Heart left ventricle (tissue), 16 donors: ENCODE measurements at regions not wholly inside any gene's neighbourhood (a gene's known extent, or its start where the extent isn't known, plus 50 kb on each side); places are given as distances from the start of the nearest gene placed in this dataset.

Experiments
- ATAC-seq, 4 donors: fragments of 200-7000 bp; cut with Tn5 transposase; one replicate each; pipeline ENCODE4 v1.9.1; 2020 to 2022; ENCODE audit warnings: moderate library complexity in 4 of 4, mild to moderate bottlenecking in 3 of 4, moderate number of reproducible peaks in 1 of 4
- DNase-seq, 5 donors: peaks; one replicate each; pipeline ENCODE4 v3.0.0-alpha.2; 2020
- H3K27ac ChIP-seq, 12 donors: fragments of 200-600 bp; sonication (generic) in 4 of 12; one replicate each; pipeline versions ENCODE4 v1.5.0 to v1.8.0; 2016 to 2022; ENCODE audit warnings: mild to moderate bottlenecking in 2 of 12
- H3K27me3 ChIP-seq, 9 donors: fragments of 200-600 bp; sonication (generic) in 2 of 9; one replicate each; pipeline versions ENCODE4 v1.5.1 to v1.8.0; 2016 to 2022; ENCODE audit warnings: mild to moderate bottlenecking in 3 of 9
- H3K36me3 ChIP-seq, 9 donors: fragments of 200-600 bp; sonication (generic) in 2 of 9; one replicate each; pipeline versions ENCODE4 v1.5.0 to v1.8.0; 2018 to 2022; ENCODE audit warnings: mild to moderate bottlenecking in 2 of 9
- H3K4me1 ChIP-seq, 12 donors: fragments of 200-600 bp; sonication (generic) in 4 of 12; one replicate each; pipeline versions ENCODE4 v1.5.0 to v1.8.0; 2016 to 2022; ENCODE audit warnings: mild to moderate bottlenecking in 3 of 12
- H3K4me3 ChIP-seq, 12 donors: fragments of 200-600 bp; sonication (generic) in 4 of 12; one replicate each; pipeline versions ENCODE4 v1.5.0 to v1.8.0; 2017 to 2022; ENCODE audit warnings: mild to moderate bottlenecking in 9 of 12, moderate library complexity in 4 of 12
- H3K9me3 ChIP-seq, 12 donors: fragments of 200-600 bp; sonication (generic) in 4 of 12; one replicate each; pipeline versions ENCODE4 v1.5.0 to v1.8.0; 2016 to 2022; ENCODE audit warnings: mild to moderate bottlenecking in 1 of 12
- CTCF ChIP-seq, 12 donors: fragments of 200-600 bp; sonication (generic) in 4 of 12; IDR thresholded peaks; one replicate each; pipeline versions ENCODE4 v1.5.0 to v1.8.0; 2018 to 2022; ENCODE audit warnings: antibody characterized with exemption in 12 of 12, mild to moderate bottlenecking in 5 of 12
- POLR2A ChIP-seq, 2 donors: fragments of 450-650 bp; IDR thresholded peaks; one replicate each; pipeline ENCODE4 v1.6.1; 2017; ENCODE audit warnings: antibody characterized with exemption in 2 of 2, mild to moderate bottlenecking in 2 of 2, moderate library complexity in 2 of 2
- WGBS, 4 donors: extraction: QIAGEN DNeasy Blood & Tissue Kit in 2 of 4; methylation state at CpG; one replicate each; pipeline versions ENCODE4 v1.1.5 to v1.1.7; 2013 to 2018; 5-methylcytosine and 5-hydroxymethylcytosine counted together
- intact Hi-C, 10 donors: fragments of 100-400 bp; cut with DNase I; formaldehyde crosslinking; loops; one replicate each; pipeline versions ENCODE4 v1.11.1 to v1.14.2; 2022
- donor health status: ischemic (EF 13 %, LVEDD 7.1; RV severe dilation, severe dysfunction).
- donor health status: healthy with polysubstance abuse.
- donor health status: DM: no; HTN: yes; CAD: no.
- donor health status: DM: no; HTN: no; CAD: no.
- donor health status: ischemic (EF 25% LVEDD 6.9; RV normal size, moderate dysfunction).
- donor health status: ischemic (EF 25% LVEDD 5.7; RV mildly dilated, moderate dysfunction).
- donor health status: healthy.
- donor health status: DM: yes; HTN: yes; CAD: no.
- donor health status: ischemic (EF 35%, LVEDD 5.7; RV mildly dilated, moderate dysfunction).
- donor health status: nonischemic (EF 11% LVEDD 7.7; RV severe dilation, severe dysfunction).
- donor health status: DM: yes; HTN: yes; CAD: no.
- donor health status: PGD.
- donor health status: ischemic (EF 29% LVEDD 5.4; RV normal size, mild dysfunction).
- donor health status: nonischemic (EF 23%, LVEDD 6.1; RV moderate dilation, normal function).

GRCh38 chrX:113222305-113222704, 381.7 kb upstream of the AMOT start:
- intact Hi-C loops, result no loop called here
- DNase-seq, result no peak
- no peak overlapping the region for H3K4me3 ChIP-seq
- H3K9me3 ChIP-seq, result peaks cover 0 to 9% (median 0%) of the 10 kb centered on the region in 12 donors
- no peaks in the 10 kb centered on the region for H3K27me3 ChIP-seq
- no peaks in the 10 kb centered on the region for H3K4me1 ChIP-seq
- H3K27ac ChIP-seq, result no peak overlapping the region
- no peaks in the 10 kb centered on the region for H3K36me3 ChIP-seq
- WGBS, 4 donors, result 24 to 39% (median 32%) methylated on average over 3 of the region's 3 CpGs
- ATAC-seq, result no peak
- TF ChIP-seq CTCF (IDR thresholded peaks at IDR 0.05), result no peak
- no peak for TF ChIP-seq POLR2A (IDR thresholded peaks at IDR 0.05)

GRCh38 chrX:113212052-113212451, 371.4 kb upstream of the AMOT start:
- Histone ChIP-seq H3K4me3 (no peak overlapping the region), H3K36me3 (no peaks in the 10 kb centered on the region), H3K9me3 (peaks cover 0 to 13% (median 0%) of the 10 kb centered on the region in 12 donors), H3K4me1 (no peaks in the 10 kb centered on the region), H3K27me3 (peaks cover 0 to 6% (median 0%) of the 10 kb centered on the region in 9 donors), H3K27ac (no peak overlapping the region)
- WGBS, 4 donors, result 86 to 95% (median 91%) methylated on average over 8 to 9 of the region's 9 CpGs
- no peak for ATAC-seq
- intact Hi-C loops, result no loop called here
- no peak for TF ChIP-seq POLR2A (IDR thresholded peaks at IDR 0.05)
- TF ChIP-seq CTCF (IDR thresholded peaks at IDR 0.05), result no peak
- DNase-seq, result no peak

GRCh38 chrX:113202601-113203000, 362.0 kb upstream of the AMOT start:
- H3K36me3 ChIP-seq, result no peaks in the 10 kb centered on the region
- 65 to 90% (median 80%) methylated on average over 2 to 5 of the region's 5 CpGs for WGBS, 4 donors
- TF ChIP-seq POLR2A (IDR thresholded peaks at IDR 0.05), result no peak
- no peak for TF ChIP-seq CTCF (IDR thresholded peaks at IDR 0.05)
- no peak overlapping the region for H3K4me3 ChIP-seq
- ATAC-seq (no peak), DNase-seq (no peak)
- no peaks in the 10 kb centered on the region for H3K4me1 ChIP-seq
- H3K27ac ChIP-seq, result no peak overlapping the region
- H3K9me3 ChIP-seq, result peaks cover 0 to 23% (median 4%) of the 10 kb centered on the region in 12 donors
- H3K27me3 ChIP-seq, result peaks cover 0 to 3% (median 0%) of the 10 kb centered on the region in 9 donors
- intact Hi-C loops, result no loop called here

DNA sequence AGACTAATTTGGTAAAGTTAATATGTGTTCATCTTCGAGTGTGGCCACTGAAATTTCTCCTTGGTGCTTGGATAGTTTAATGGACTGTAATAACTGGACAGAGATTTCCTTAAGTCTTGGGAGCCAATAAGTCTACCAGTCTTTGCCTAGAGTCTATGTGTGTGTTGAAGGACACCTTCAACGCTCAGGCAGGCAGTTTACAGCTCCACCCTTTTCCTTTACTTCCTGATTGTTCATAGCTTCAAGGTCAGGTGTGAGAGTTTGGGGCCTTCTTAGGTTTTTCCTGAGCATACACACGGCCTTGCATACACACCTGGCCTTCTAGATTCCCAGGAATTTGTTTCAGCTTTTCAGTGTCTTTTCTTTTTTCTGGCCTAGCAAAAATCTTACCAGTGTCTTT, 355.3 kb upstream of the AMOT start:
- WGBS, 4 donors, result 42 to 55% (median 50%) methylated on average over 3 of the region's 3 CpGs
- DNase-seq, result no peak
- intact Hi-C loops, result no loop called here
- H3K4me1 ChIP-seq, result no peaks in the 10 kb centered on the region
- TF ChIP-seq CTCF (IDR thresholded peaks at IDR 0.05) (no peak), POLR2A (IDR thresholded peaks at IDR 0.05) (no peak)
- peaks cover 0 to 21% (median 0%) of the 10 kb centered on the region in 12 donors for H3K9me3 ChIP-seq
- H3K27me3 ChIP-seq, result no peaks in the 10 kb centered on the region
- no peaks in the 10 kb centered on the region for H3K36me3 ChIP-seq
- no peak overlapping the region for H3K4me3 ChIP-seq
- H3K27ac ChIP-seq, result no peak overlapping the region
- no peak for ATAC-seq
